K562 (cell line): ENCODE measurements at regions not wholly inside any gene's neighbourhood (a gene's known extent, or its start where the extent isn't known, plus 50 kb on each side); places are given as distances from the start of the nearest gene placed in this dataset.

Source experiments
- CC2D1A ChIP-seq: fragments of 450-650 bp; IDR thresholded peaks from 2 replicates; pipeline ENCODE4 v1.6.1; 2017; ENCODE audit warnings: mild to moderate bottlenecking
- FOXA1 ChIP-seq: fragments of 450-650 bp; IDR thresholded peaks from 2 replicates; pipeline ENCODE4 v1.6.1; 2016; ENCODE audit warnings: mild to moderate bottlenecking, borderline replicate concordance
- GATAD2B ChIP-seq: fragments of 450-650 bp; IDR thresholded peaks from 2 replicates; pipeline ENCODE4 v1.6.1; 2017; ENCODE audit warnings: mild to moderate bottlenecking, borderline replicate concordance
- GTF2F1 ChIP-seq: IDR thresholded peaks from 2 replicates; pipeline ENCODE4 v1.6.1; 2011; ENCODE audit warnings: low read depth, low read length, improper control_type of control experiment
- ILK ChIP-seq: fragments of 450-650 bp; IDR thresholded peaks from 2 replicates; pipeline ENCODE4 v1.6.1; 2016; ENCODE audit warnings: missing genetic modification characterization, low read depth, mild to moderate bottlenecking, missing compliant biosample characterization, moderate library complexity, borderline replicate concordance
- KLF6 ChIP-seq: fragments of 250-450 bp; sonication (Bioruptor Pico); IDR thresholded peaks from 2 replicates; pipeline ENCODE4 v1.4.0; 2020; ENCODE audit warnings: mild to moderate bottlenecking, moderate library complexity, borderline replicate concordance
- NFE2 ChIP-seq: IDR thresholded peaks from 2 replicates; pipeline ENCODE4 v1.6.1; 2014; ENCODE audit warnings: antibody characterized with exemption, low read depth
- NR2C2 ChIP-seq, 2 experiments: fragments of 200-800 bp in 1 of 2; sonication (Bioruptor generic) in 1 of 2; sonication (generic) in 1 of 2; formaldehyde crosslinking in 1 of 2; IDR thresholded peaks; 2 replicates each; pipeline versions ENCODE4 v1.6.1 to v1.8.0; 2016 to 2022; ENCODE audit warnings: mild to moderate bottlenecking in 1 of 2, missing compliant biosample characterization in 1 of 2, missing genetic modification characterization in 1 of 2, missing genetic modification reagents in 1 of 2
- PHB2 ChIP-seq: fragments of 450-650 bp; IDR thresholded peaks from 2 replicates; pipeline ENCODE4 v1.6.1; 2017; ENCODE audit warnings: low read depth
- POLR2G ChIP-seq: fragments of 200-400 bp; formaldehyde crosslinking; IDR thresholded peaks from 2 replicates; pipeline ENCODE4 v1.6.1; 2017; ENCODE audit warnings: low read depth, mild to moderate bottlenecking, antibody characterized with exemption, low read length, moderate library complexity
- RERE ChIP-seq: sonication (generic); formaldehyde crosslinking; IDR thresholded peaks from 2 replicates; pipeline ENCODE4 v1.8.0; 2023; ENCODE audit warnings: missing genetic modification reagents, mild to moderate bottlenecking, borderline replicate concordance
- SMARCB1 ChIP-seq: IDR thresholded peaks from 2 replicates; pipeline ENCODE4 v1.6.1; 2011; ENCODE audit warnings: improper control_type of control experiment, low read depth; ENCODE audit not compliant: insufficient read length
- SMC3 ChIP-seq: conservative IDR thresholded peaks from 2 replicates; pipeline ENCODE4 v1.6.1; 2011; ENCODE audit warnings: low read depth, low read length, improper control_type of control experiment; ENCODE audit not compliant: insufficient read depth
- SRSF9 ChIP-seq: fragments of 200-400 bp; formaldehyde crosslinking; IDR thresholded peaks from 2 replicates; pipeline ENCODE4 v1.6.1; 2017; ENCODE audit warnings: low read depth, low read length, borderline replicate concordance
- ZBTB26 ChIP-seq: fragments of 450-650 bp; formaldehyde crosslinking; IDR thresholded peaks from 2 replicates; pipeline ENCODE4 v1.4.0; 2022; ENCODE audit warnings: missing genetic modification characterization
- ZNF253 ChIP-seq: fragments of 250-450 bp; sonication (Bioruptor Pico); conservative IDR thresholded peaks from 2 replicates; pipeline ENCODE4 v1.6.1; 2021; ENCODE audit warnings: mild to moderate bottlenecking
- ZSCAN29 ChIP-seq: fragments of 450-650 bp; IDR thresholded peaks from 2 replicates; pipeline ENCODE4 v1.6.1; 2017
- TF ChIP-seq, protein P1 (sequence below): fragments of 250-450 bp; sonication (Bioruptor Pico); IDR thresholded peaks from 2 replicates; pipeline ENCODE4 v1.8.0; 2021; ENCODE audit warnings: mild to moderate bottlenecking, moderate library complexity
- TF ChIP-seq, protein P2 (sequence below): fragments of 200-800 bp; sonication (Bioruptor generic); IDR thresholded peaks from 2 replicates; pipeline ENCODE4 v1.6.1; 2017; ENCODE audit warnings: missing genetic modification characterization, missing compliant biosample characterization

GRCh38 chr6:26251354-26252076 is 113.5 kb upstream of the BTN3A2 start (continued):
- TF ChIP-seq RERE (CRISPR knock-in tag), result no peak
- TF ChIP-seq POLR2G, result peak; percentile 82
- TF ChIP-seq ZNF253 (CRISPR knock-in tag), result no peak
- TF ChIP-seq SMARCB1, result no peak
- TF ChIP-seq PHB2, result no peak
- 0 out of 2 replicates have a peak, but pooled peaks have one; percentile 35 for TF ChIP-seq ZSCAN29
- no peak for TF ChIP-seq FOXA1
- TF ChIP-seq, protein P1, sequence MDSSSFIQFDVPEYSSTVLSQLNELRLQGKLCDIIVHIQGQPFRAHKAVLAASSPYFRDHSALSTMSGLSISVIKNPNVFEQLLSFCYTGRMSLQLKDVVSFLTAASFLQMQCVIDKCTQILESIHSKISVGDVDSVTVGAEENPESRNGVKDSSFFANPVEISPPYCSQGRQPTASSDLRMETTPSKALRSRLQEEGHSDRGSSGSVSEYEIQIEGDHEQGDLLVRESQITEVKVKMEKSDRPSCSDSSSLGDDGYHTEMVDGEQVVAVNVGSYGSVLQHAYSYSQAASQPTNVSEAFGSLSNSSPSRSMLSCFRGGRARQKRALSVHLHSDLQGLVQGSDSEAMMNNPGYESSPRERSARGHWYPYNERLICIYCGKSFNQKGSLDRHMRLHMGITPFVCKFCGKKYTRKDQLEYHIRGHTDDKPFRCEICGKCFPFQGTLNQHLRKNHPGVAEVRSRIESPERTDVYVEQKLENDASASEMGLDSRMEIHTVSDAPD (CRISPR knock-in tag), result no peak
- no peak for TF ChIP-seq ILK (tag)
- peak; percentile 82; the same call in 1 of the 2 replicates for TF ChIP-seq GTF2F1
- TF ChIP-seq SMC3, result no peak
- no peak for TF ChIP-seq ZBTB26 (CRISPR knock-in tag)
- TF ChIP-seq SRSF9, result no peak
- TF ChIP-seq KLF6 (CRISPR knock-in tag), result no peak
- peak; percentile 61 for TF ChIP-seq NFE2
- TF ChIP-seq GATAD2B, result peak; percentile 58
- no peak for TF ChIP-seq NR2C2 (CRISPR knock-in tag; IDR thresholded peaks at IDR 0.05)
- no peak for TF ChIP-seq NR2C2 (tag; IDR thresholded peaks at IDR 0.05)
- TF ChIP-seq, protein P2, sequence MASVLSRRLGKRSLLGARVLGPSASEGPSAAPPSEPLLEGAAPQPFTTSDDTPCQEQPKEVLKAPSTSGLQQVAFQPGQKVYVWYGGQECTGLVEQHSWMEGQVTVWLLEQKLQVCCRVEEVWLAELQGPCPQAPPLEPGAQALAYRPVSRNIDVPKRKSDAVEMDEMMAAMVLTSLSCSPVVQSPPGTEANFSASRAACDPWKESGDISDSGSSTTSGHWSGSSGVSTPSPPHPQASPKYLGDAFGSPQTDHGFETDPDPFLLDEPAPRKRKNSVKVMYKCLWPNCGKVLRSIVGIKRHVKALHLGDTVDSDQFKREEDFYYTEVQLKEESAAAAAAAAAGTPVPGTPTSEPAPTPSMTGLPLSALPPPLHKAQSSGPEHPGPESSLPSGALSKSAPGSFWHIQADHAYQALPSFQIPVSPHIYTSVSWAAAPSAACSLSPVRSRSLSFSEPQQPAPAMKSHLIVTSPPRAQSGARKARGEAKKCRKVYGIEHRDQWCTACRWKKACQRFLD (CRISPR knock-in tag), result no peak
- TF ChIP-seq CC2D1A, result peak; percentile 95
